Kidney capillary endothelial cell (primary cell): ENCODE measurements at regions not wholly inside any gene's neighbourhood (a gene's known extent, or its start where the extent isn't known, plus 50 kb on each side); places are given as distances from the start of the nearest gene placed in this dataset.
"Not testable (repeated sequence)": the region's sequence is repeated elsewhere in the genome, so short reads cannot be mapped to it uniquely, and the experiment has no call there.

Experiments
- DNase-seq: peaks from one replicate; pipeline ENCODE4 v3.0.0-alpha.2; 2018; ENCODE audit warnings: low spot score

DNA sequence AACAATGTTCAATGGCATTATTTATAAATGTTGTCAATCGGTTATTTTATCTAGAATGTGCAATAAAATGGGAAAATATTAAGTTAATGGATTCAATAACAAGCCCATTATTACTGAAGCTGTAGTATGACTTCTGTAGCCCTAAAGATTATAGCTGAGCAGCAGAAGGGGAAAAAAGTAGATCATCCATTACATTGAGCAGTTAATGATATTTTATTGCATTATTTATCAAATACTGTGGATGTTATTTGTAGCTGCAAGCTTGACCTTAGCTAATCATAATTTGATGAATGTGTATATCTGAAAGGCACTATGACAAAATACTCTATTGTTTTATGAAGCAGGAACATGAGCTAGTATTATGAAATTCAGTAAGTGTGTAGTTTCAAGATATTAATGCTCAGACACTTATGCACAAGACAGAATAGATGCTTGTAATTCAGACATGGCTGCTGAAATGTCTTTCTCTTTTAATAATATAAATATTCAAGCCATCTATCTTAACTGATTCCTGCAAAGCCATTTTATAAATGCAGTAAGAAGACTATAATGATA, 131.5 kb upstream of the MGAT4C start:
- no peak for DNase-seq

DNA sequence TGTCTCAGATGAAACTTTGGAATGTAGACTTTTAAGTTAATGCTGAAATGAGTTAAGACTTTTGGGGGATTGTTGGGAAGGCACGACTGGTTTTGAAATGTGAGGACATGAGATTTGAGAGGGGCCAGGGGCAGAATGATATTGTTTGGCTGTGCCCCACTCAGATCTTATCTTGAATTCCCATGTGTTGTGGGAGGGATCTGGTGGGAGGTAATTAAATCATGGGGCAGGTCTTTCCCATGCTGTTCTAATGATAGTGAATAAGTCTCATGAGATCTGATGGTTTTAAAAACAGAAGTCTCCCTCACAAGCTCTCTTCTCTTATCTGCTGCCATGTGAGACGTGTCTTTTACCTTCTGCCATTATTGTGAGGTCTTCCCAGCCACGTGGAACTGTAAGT, 127.6 kb upstream of the MGAT4C start:
- DNase-seq = not testable (repeated sequence)

- DNase-seq = no peak
These were observed 123.1 kb upstream of the MGAT4C start for GRCh38 chr12:86379337-86379736.

- DNase-seq = no peak
These were observed 119.9 kb upstream of the MGAT4C start for GRCh38 chr12:86376052-86376451.

- no peak for DNase-seq
These were observed 117.6 kb upstream of the MGAT4C start for GRCh38 chr12:86373813-86374212.

- DNase-seq = no peak
These were observed 110.9 kb upstream of the MGAT4C start for GRCh38 chr12:86367137-86367536.

DNA sequence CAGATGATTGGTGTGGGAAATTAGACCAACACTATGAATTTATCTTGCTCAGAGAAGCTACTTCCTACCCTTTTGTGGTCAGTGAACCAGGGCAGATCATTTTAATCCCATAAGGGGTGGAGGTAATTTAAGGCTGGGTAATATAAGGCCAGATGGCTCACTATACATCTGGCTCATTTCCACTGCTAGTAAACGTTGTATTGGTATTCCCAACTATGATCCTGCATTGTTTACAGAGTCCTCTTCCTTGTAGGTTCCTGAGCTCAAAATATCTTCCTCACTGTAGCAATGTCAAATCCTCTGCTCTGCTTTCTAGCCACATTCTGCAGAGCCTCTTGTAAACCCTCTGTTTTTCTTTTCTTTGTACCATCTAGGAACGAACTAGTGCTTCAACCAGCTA, 93.0 kb upstream of the MGAT4C start:
- DNase-seq = no peak

- no peak for DNase-seq
These were observed 77.8 kb upstream of the MGAT4C start for GRCh38 chr12:86333955-86334522.

GRCh38 chr12:86331457-86331856, 75.3 kb upstream of the MGAT4C start:
- DNase-seq = no peak

- DNase-seq = no peak
These were observed 74.8 kb upstream of the MGAT4C start for GRCh38 chr12:86331012-86331411.

DNA sequence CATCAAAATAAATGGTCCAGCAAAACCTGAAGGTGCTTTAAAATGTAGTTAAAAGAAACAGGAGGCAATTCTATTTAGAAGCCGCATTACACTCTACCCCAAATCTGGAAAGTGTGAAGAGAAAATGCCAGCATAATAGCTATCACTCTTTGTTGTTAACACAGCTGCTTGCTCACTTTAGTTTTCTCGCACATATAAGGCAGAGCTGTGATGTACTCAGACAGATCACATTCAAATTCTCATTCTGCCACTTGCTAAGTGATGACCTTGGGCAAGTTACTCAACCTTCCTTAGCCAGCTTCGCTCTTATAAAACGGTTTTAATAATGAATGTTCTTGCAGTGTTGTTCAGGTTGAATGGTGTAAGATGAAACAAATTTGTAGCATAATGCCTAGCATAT, 56.0 kb upstream of the MGAT4C start:
- no peak for DNase-seq
